GM23338 (cell line): ENCODE measurements at regions not wholly inside any gene's neighbourhood (a gene's known extent, or its start where the extent isn't known, plus 50 kb on each side); places are given as distances from the start of the nearest gene placed in this dataset.

Source experiments
- ATAC-seq: fragments of 200-7000 bp; cut with Tn5 transposase; 3 replicates; pipeline ENCODE4 v1.9.1; 2020
- DNase-seq: peaks from one replicate; pipeline ENCODE4 v3.0.0-alpha.2; 2015; ENCODE audit warnings: low spot score
- H2AFZ ChIP-seq: fragments of 200-600 bp; sonication (generic); 2 replicates; pipeline ENCODE4 v1.8.0; 2016; ENCODE audit warnings: antibody characterized with exemption, mild to moderate bottlenecking, moderate library complexity
- H3F3A ChIP-seq: fragments of 200-600 bp; sonication (generic); replicated peaks from 2 replicates; pipeline ENCODE4 v1.8.0; 2017; ENCODE audit warnings: antibody characterized with exemption, mixed run types, low read depth
- H3K27ac ChIP-seq: fragments of 200-600 bp; sonication (generic); 2 replicates; pipeline ENCODE4 v1.6.1; 2016; ENCODE audit warnings: low read depth
- H3K27me3 ChIP-seq: fragments of 200-600 bp; sonication (generic); 2 replicates; pipeline ENCODE4 v1.8.0; 2016; ENCODE audit warnings: mild to moderate bottlenecking, mixed run types, moderate library complexity; ENCODE audit not compliant: insufficient read depth
- H3K36me3 ChIP-seq: fragments of 200-600 bp; sonication (generic); 2 replicates; pipeline ENCODE4 v1.8.0; 2016; ENCODE audit warnings: mild to moderate bottlenecking; ENCODE audit not compliant: insufficient read depth
- H3K4me1 ChIP-seq: fragments of 200-600 bp; sonication (generic); 2 replicates; pipeline ENCODE4 v1.8.0; 2016; ENCODE audit warnings: mild to moderate bottlenecking, moderate library complexity; ENCODE audit not compliant: insufficient read depth
- H3K4me2 ChIP-seq: fragments of 200-600 bp; sonication (generic); 2 replicates; pipeline ENCODE4 v1.7.1; 2017; ENCODE audit warnings: mixed run types
- H3K4me3 ChIP-seq: fragments of 200-600 bp; sonication (generic); 2 replicates; pipeline ENCODE4 v1.6.1; 2016; ENCODE audit warnings: mixed run types
- H3K79me2 ChIP-seq: fragments of 200-600 bp; sonication (generic); replicated peaks from 2 replicates; pipeline ENCODE4 v1.8.0; 2017; ENCODE audit warnings: mild to moderate bottlenecking; ENCODE audit not compliant: insufficient read depth
- H3K9me2 ChIP-seq: fragments of 200-600 bp; sonication (generic); 2 replicates; pipeline ENCODE4 v1.8.0; 2017; ENCODE audit not compliant: insufficient read depth
- H4K20me1 ChIP-seq: fragments of 200-600 bp; sonication (generic); replicated peaks from 2 replicates; pipeline ENCODE4 v1.8.0; 2017; ENCODE audit warnings: mild to moderate bottlenecking; ENCODE audit not compliant: insufficient read depth
- H3K27ac Mint-ChIP-seq: 2 replicates; pipeline ENCODE4 v1.8.0; 2020; ENCODE audit warnings: inconsistent platforms, mild to moderate bottlenecking, moderate library complexity, mixed read lengths
- H3K27me3 Mint-ChIP-seq: 3 replicates; pipeline ENCODE4 v1.8.0; 2022; ENCODE audit warnings: low read depth, mild to moderate bottlenecking, moderate library complexity, mixed read lengths, inconsistent platforms; ENCODE audit not compliant: insufficient read depth, poor library complexity
- H3K36me3 Mint-ChIP-seq: 3 replicates; pipeline ENCODE4 v1.8.0; 2021; ENCODE audit warnings: low read depth, mild to moderate bottlenecking, inconsistent platforms, moderate library complexity, mixed read lengths
- H3K4me1 Mint-ChIP-seq: 3 replicates; pipeline ENCODE4 v1.8.0; 2020; ENCODE audit warnings: mild to moderate bottlenecking, inconsistent platforms, mixed read lengths
- H3K4me3 Mint-ChIP-seq: 3 replicates; pipeline ENCODE4 v1.8.0; 2021; ENCODE audit warnings: moderate library complexity, mild to moderate bottlenecking, inconsistent platforms, mixed read lengths
- H3K9me3 Mint-ChIP-seq: 3 replicates; pipeline ENCODE4 v1.8.0; 2020; ENCODE audit warnings: moderate library complexity, mild to moderate bottlenecking, inconsistent platforms, mixed read lengths
- CTCF ChIP-seq, 2 experiments: fragments of 200-600 bp in 1 of 2; sonication (generic) in 1 of 2; conservative IDR thresholded peaks; 2 replicates each; pipeline versions ENCODE4 v1.5.1 to v1.6.1; 2016 to 2017; ENCODE audit warnings: antibody characterized with exemption in 2 of 2, low read depth in 2 of 2, mild to moderate bottlenecking in 2 of 2, moderate library complexity in 1 of 2
- EZH2 ChIP-seq: fragments of 200-600 bp; sonication (generic); IDR thresholded peaks from one replicate; pipeline ENCODE4 v1.8.0; 2017; ENCODE audit warnings: antibody characterized with exemption, mild to moderate bottlenecking, low read depth; ENCODE audit not compliant: unreplicated experiment
- EZH2phosphoT487 ChIP-seq: fragments of 200-600 bp; sonication (generic); IDR thresholded peaks from one replicate; pipeline ENCODE4 v1.8.1; 2018; ENCODE audit warnings: antibody characterized with exemption; ENCODE audit not compliant: unreplicated experiment
- POLR2AphosphoS5 ChIP-seq: IDR thresholded peaks from 2 replicates; pipeline ENCODE4 v1.6.1; 2016; ENCODE audit warnings: antibody characterized with exemption, low read depth
- REST ChIP-seq: IDR thresholded peaks from one replicate; pipeline ENCODE4 v1.6.1; 2018; ENCODE audit warnings: antibody characterized with exemption; ENCODE audit not compliant: unreplicated experiment
- STAT1 ChIP-seq: IDR thresholded peaks from one replicate; pipeline ENCODE4 v1.6.1; 2016; ENCODE audit warnings: antibody characterized with exemption; ENCODE audit not compliant: unreplicated experiment
- ZNF114 ChIP-seq: fragments of 250-450 bp; sonication (Bioruptor Pico); IDR thresholded peaks from 2 replicates; pipeline ENCODE4 v1.5.0; 2020; ENCODE audit warnings: mild to moderate bottlenecking, moderate library complexity
- ZNF331 ChIP-seq: fragments of 250-450 bp; sonication (Bioruptor Pico); IDR thresholded peaks from 2 replicates; pipeline ENCODE4 v1.5.0; 2020; ENCODE audit warnings: low read depth, mild to moderate bottlenecking, moderate library complexity
- ZNF462 ChIP-seq: fragments of 250-450 bp; sonication (Bioruptor Pico); IDR thresholded peaks from 2 replicates; pipeline ENCODE4 v1.5.0; 2020; ENCODE audit warnings: mild to moderate bottlenecking, moderate library complexity

- no peaks in the 10 kb centered on the region for H3K4me1 ChIP-seq
- H2AFZ ChIP-seq: no peak overlapping the region
- H4K20me1 ChIP-seq: no peaks in the 10 kb centered on the region
- peak; percentile 15 for DNase-seq
- no peaks in the 10 kb centered on the region for H3K36me3 Mint-ChIP-seq
- TF ChIP-seq CTCF (conservative IDR thresholded peaks at IDR 0.05; ENCODE audit: low read depth in 2 of 2): peak; percentile 20 to 44; a peak in 2 of 4 replicates
- TF ChIP-seq EZH2: no peak
- H3K4me1 Mint-ChIP-seq: no peaks in the 10 kb centered on the region
- no peak overlapping the region for H3K4me3 ChIP-seq
- no peak overlapping the region for H3K4me3 Mint-ChIP-seq
- H3K27me3 ChIP-seq: no peaks in the 10 kb centered on the region
- H3F3A ChIP-seq: no peaks in the 10 kb centered on the region
- H3K27me3 Mint-ChIP-seq: no peaks in the 10 kb centered on the region
- no peak overlapping the region for H3K27ac Mint-ChIP-seq
- no peaks in the 10 kb centered on the region for H3K36me3 ChIP-seq
- no peak overlapping the region for H3K4me2 ChIP-seq
- H3K9me3 Mint-ChIP-seq: peaks cover 3% of the 10 kb centered on the region; the same call in 2 of the 3 replicates
- no peak for ATAC-seq
- H3K27ac ChIP-seq: no peak overlapping the region
- H3K79me2 ChIP-seq: no peaks in the 10 kb centered on the region
- H3K9me2 ChIP-seq: no peaks in the 10 kb centered on the region
Observed at GRCh38 chrX:54695231-54695630, 102.8 kb downstream of the ITIH6 start.

GRCh38 chrX:54695816-54696487, 102.1 kb downstream of the ITIH6 start:
- H3K27ac Mint-ChIP-seq: no peak overlapping the region
- TF ChIP-seq EZH2: no peak
- no peak for TF ChIP-seq POLR2AphosphoS5
- TF ChIP-seq REST: no peak
- no peak for TF ChIP-seq EZH2phosphoT487
- TF ChIP-seq ZNF114: no peak
- TF ChIP-seq ZNF331 (CRISPR knock-in tag): no peak
- TF ChIP-seq ZNF462: no peak
- no peak for TF ChIP-seq STAT1

More at GRCh38 chrX:54695816-54696487, 102.1 kb downstream of the ITIH6 start:
- H3K27me3 Mint-ChIP-seq: no peaks in the 10 kb centered on the region
- H3K4me1 Mint-ChIP-seq: no peaks in the 10 kb centered on the region
- no peak for ATAC-seq
- H3F3A ChIP-seq: no peaks in the 10 kb centered on the region
- no peaks in the 10 kb centered on the region for H3K36me3 ChIP-seq
- H3K27ac ChIP-seq: no peak overlapping the region
- no peaks in the 10 kb centered on the region for H3K4me1 ChIP-seq
- H3K36me3 Mint-ChIP-seq: no peaks in the 10 kb centered on the region
- peaks cover 3% of the 10 kb centered on the region; the same call in 2 of the 3 replicates for H3K9me3 Mint-ChIP-seq
- H3K4me3 ChIP-seq: no peak overlapping the region
- no peaks in the 10 kb centered on the region for H3K27me3 ChIP-seq
- H3K79me2 ChIP-seq: no peaks in the 10 kb centered on the region
- H2AFZ ChIP-seq: no peak overlapping the region
- H4K20me1 ChIP-seq: no peaks in the 10 kb centered on the region
- H3K9me2 ChIP-seq: no peaks in the 10 kb centered on the region
- no peak overlapping the region for H3K4me2 ChIP-seq
- DNase-seq: no peak
- H3K4me3 Mint-ChIP-seq: no peak overlapping the region
